GM11168 (cell line): ENCODE measurements at regions not wholly inside any gene's neighbourhood (a gene's known extent, or its start where the extent isn't known, plus 50 kb on each side); places are given as distances from the start of the nearest gene placed in this dataset.
"Not testable (repeated sequence)": the region's sequence is repeated elsewhere in the genome, so short reads cannot be mapped to it uniquely, and the experiment has no call there.

ENCODE experiments used
- in situ Hi-C: fragments of 300-500 bp; cut with MboI; formaldehyde crosslinking; loops from one replicate; pipeline ENCODE4 v1.12.0; 2022; ENCODE audit warnings: low sequenced_read_pairs; ENCODE audit not compliant: unreplicated experiment

GRCh38 chr9:106467113-106467864, 395.7 kb upstream of the ZNF462 start:
- in situ Hi-C loops, result no loop called here

GRCh38 chr9:106467865-106468164, 395.2 kb upstream of the ZNF462 start:
- in situ Hi-C loops, result no loop called here

- in situ Hi-C loops, result no loop called here
These were observed 394.5 kb upstream of the ZNF462 start for GRCh38 chr9:106468431-106468830.

GRCh38 chr9:106478312-106478711, 384.7 kb upstream of the ZNF462 start:
- in situ Hi-C loops, result no loop called here

GRCh38 chr9:106478727-106479126, 384.2 kb upstream of the ZNF462 start:
- in situ Hi-C loops, result no loop called here

GRCh38 chr9:106479679-106480078, 383.3 kb upstream of the ZNF462 start:
- in situ Hi-C loops, result no loop called here

- in situ Hi-C loops, result no loop called here
These were observed 381.9 kb upstream of the ZNF462 start for GRCh38 chr9:106481013-106481609.

GRCh38 chr9:106482733-106483132, 380.2 kb upstream of the ZNF462 start:
- in situ Hi-C loops, result no loop called here

GRCh38 chr9:106486685-106487084, 376.3 kb upstream of the ZNF462 start:
- in situ Hi-C loops, result no loop called here

GRCh38 chr9:106487266-106487665, 375.7 kb upstream of the ZNF462 start:
- in situ Hi-C loops, result no loop called here

- in situ Hi-C loops, result not testable (repeated sequence)
These were observed 370.8 kb upstream of the ZNF462 start for GRCh38 chr9:106492126-106492525.

- in situ Hi-C loops, result no loop called here
These were observed 362.8 kb upstream of the ZNF462 start for GRCh38 chr9:106500171-106500570.

GRCh38 chr9:106501210-106501609, 361.8 kb upstream of the ZNF462 start:
- in situ Hi-C loops, result not testable (repeated sequence)

GRCh38 chr9:106502930-106503329, 360.0 kb upstream of the ZNF462 start:
- in situ Hi-C loops, result no loop called here

- in situ Hi-C loops, result no loop called here
These were observed 359.2 kb upstream of the ZNF462 start for GRCh38 chr9:106503759-106504158.

GRCh38 chr9:106526716-106527204, 336.2 kb upstream of the ZNF462 start:
- in situ Hi-C loops, result no loop called here

- in situ Hi-C loops, result no loop called here
These were observed 334.8 kb upstream of the ZNF462 start for GRCh38 chr9:106528158-106528557.

GRCh38 chr9:106529616-106530015, 333.4 kb upstream of the ZNF462 start:
- in situ Hi-C loops, result no loop called here

GRCh38 chr9:106531491-106531890, 331.5 kb upstream of the ZNF462 start:
- in situ Hi-C loops, result no loop called here

- in situ Hi-C loops, result no loop called here
These were observed 330.5 kb upstream of the ZNF462 start for GRCh38 chr9:106532306-106533015.

- in situ Hi-C loops, result no loop called here
These were observed 328.2 kb upstream of the ZNF462 start for GRCh38 chr9:106534800-106535199.
